Brain microvascular endothelial cell (primary cell): ENCODE measurements at regions not wholly inside any gene's neighbourhood (a gene's known extent, or its start where the extent isn't known, plus 50 kb on each side); places are given as distances from the start of the nearest gene placed in this dataset.

Experiments
- DNase-seq: peaks from one replicate; pipeline ENCODE4 v3.0.0-alpha.2; 2020
- H3K27ac ChIP-seq: fragments of 250-450 bp; sonication (Bioruptor Pico); 2 replicates; pipeline ENCODE4 v1.5.1; 2020; ENCODE audit warnings: mild to moderate bottlenecking, moderate library complexity
- H3K27me3 ChIP-seq: fragments of 250-450 bp; sonication (Bioruptor Pico); replicated peaks from 2 replicates; pipeline ENCODE4 v1.5.1; 2020; ENCODE audit warnings: mild to moderate bottlenecking
- H3K36me3 ChIP-seq: fragments of 250-450 bp; sonication (Bioruptor Pico); replicated peaks from 2 replicates; pipeline ENCODE4 v1.5.1; 2020; ENCODE audit warnings: mild to moderate bottlenecking
- H3K4me3 ChIP-seq: 2 replicates; pipeline ENCODE4 v1.5.1; 2011; ENCODE audit warnings: low read depth, mild to moderate bottlenecking, control low read depth, low read length, moderate library complexity
- in situ Hi-C: cut with HindIII; loops from 2 replicates; pipeline ENCODE4 v1.10.0; 2017; ENCODE audit warnings: low sequenced_read_pairs, low pct_ligation_motif_present
- TF ChIP-seq, protein P1 (sequence below): IDR thresholded peaks from 2 replicates; pipeline ENCODE4 v1.5.1; 2011; ENCODE audit warnings: low read depth, mild to moderate bottlenecking, moderate library complexity, low read length, control low read depth, inconsistent platforms; ENCODE audit errors: missing control alignments

DNA sequence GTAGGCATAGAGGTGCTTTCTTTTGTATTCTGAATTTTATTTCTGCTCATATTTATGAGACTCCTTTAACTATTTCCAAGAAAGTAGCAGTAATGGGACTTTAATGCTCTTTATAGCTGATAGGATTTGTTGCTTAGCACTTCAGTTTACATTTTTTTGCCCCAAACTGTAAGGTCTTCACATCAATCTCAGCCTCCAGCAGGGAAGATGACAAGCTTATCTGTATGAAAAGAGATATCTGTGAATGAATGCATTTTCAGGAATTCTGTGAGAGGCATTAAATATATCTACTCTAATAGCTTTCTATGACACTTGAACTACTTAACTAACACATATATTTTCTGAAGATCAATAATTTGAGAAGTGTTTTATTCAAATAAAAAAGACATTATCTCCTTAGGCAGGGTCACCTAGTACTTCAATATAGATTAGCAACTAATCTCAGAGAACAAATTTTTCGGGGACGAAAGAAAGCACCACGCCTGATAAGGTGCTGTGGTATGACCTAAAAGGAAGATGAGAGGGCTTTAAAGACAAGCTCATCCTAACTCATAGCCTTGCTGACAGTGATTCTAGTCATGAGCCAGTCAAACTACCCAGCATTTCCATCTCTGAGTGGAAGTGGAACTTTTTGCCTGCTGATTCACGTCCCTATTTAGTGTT lies 766.1 kb upstream of the CNTNAP5 start:
- in situ Hi-C loops, result no loop called here
- TF ChIP-seq, protein P1, sequence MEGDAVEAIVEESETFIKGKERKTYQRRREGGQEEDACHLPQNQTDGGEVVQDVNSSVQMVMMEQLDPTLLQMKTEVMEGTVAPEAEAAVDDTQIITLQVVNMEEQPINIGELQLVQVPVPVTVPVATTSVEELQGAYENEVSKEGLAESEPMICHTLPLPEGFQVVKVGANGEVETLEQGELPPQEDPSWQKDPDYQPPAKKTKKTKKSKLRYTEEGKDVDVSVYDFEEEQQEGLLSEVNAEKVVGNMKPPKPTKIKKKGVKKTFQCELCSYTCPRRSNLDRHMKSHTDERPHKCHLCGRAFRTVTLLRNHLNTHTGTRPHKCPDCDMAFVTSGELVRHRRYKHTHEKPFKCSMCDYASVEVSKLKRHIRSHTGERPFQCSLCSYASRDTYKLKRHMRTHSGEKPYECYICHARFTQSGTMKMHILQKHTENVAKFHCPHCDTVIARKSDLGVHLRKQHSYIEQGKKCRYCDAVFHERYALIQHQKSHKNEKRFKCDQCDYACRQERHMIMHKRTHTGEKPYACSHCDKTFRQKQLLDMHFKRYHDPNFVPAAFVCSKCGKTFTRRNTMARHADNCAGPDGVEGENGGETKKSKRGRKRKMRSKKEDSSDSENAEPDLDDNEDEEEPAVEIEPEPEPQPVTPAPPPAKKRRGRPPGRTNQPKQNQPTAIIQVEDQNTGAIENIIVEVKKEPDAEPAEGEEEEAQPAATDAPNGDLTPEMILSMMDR, result no peak
- Histone ChIP-seq H3K27ac (no peak overlapping the region), H3K36me3 (no peaks in the 10 kb centered on the region), H3K27me3 (no peaks in the 10 kb centered on the region), H3K4me3 (no peak overlapping the region)
- no peak for DNase-seq

DNA sequence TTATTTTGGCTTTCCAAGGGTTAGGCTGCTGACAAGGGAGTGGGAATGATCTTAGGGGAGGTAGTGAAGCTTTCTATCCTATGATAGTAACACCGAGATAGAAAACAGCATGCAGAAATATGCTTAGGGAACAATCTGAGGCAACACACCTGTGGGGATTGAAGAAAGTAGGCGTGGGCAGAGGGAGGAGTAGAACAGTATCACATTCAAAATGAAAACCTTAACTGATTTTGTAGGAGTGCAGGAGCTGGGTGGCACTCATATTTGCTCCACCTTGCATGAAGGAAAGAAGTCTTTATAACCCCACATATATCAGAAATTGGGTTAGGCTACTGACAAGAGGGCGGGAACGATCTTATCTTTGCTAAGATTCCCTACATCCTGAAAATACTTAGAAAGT lies 762.2 kb upstream of the CNTNAP5 start:
- Histone ChIP-seq H3K4me3 (no peak overlapping the region), H3K36me3 (no peaks in the 10 kb centered on the region), H3K27ac (no peak overlapping the region), H3K27me3 (no peaks in the 10 kb centered on the region)
- TF ChIP-seq, protein P1, result no peak
- DNase-seq, result no peak
- in situ Hi-C loops, result no loop called here

DNA sequence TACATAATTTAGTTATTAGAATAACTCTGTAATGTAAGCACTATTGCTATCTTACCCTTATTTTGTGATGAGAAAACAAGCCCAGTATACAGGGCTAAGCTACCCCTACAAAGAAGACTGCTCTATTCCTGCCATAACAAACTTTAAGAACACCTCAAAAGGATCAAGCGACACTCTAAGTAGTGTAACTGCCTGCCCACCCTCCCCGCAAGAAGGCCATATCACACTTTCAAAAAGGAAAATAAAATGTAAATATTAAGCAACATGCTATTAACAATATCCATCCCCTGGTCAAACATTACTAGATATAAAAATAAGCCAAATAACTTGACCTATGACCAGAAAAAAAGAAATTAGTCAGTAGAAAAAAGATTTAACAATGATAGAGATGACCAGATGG lies 741.7 kb upstream of the CNTNAP5 start:
- no peak overlapping the region for H3K4me3 ChIP-seq
- in situ Hi-C loops, result no loop called here
- H3K27ac ChIP-seq, result no peak overlapping the region
- no peaks in the 10 kb centered on the region for H3K27me3 ChIP-seq
- no peak for DNase-seq
- no peaks in the 10 kb centered on the region for H3K36me3 ChIP-seq
- TF ChIP-seq, protein P1, result no peak

DNA sequence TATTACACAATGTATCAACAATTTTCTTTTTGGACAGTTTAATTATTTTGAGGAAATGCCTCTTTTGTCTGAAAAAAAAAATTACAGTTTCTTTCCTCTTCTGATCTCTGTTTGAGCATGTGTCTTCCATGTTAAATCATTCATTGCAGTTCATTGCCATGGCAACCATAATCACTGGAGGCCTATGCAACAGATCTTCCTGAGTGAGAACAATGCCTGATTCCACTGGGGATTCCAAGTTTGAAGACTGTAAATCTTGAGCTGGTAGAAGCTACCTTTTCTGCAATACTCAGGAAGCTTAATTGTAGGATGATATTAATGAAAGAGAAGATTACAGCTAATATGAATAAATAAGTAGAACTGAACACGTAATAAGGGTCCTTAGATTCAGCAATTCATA lies 721.4 kb upstream of the CNTNAP5 start:
- no peaks in the 10 kb centered on the region for H3K27me3 ChIP-seq
- H3K36me3 ChIP-seq, result no peaks in the 10 kb centered on the region
- DNase-seq, result no peak
- no peak overlapping the region for H3K27ac ChIP-seq
- no peak overlapping the region for H3K4me3 ChIP-seq
- TF ChIP-seq, protein P1, result no peak
- in situ Hi-C loops, result no loop called here
